ENCODE measurements at regions not wholly inside any gene's neighbourhood (a gene's known extent, or its start where the extent isn't known, plus 50 kb on each side); places are given as distances from the start of the nearest gene placed in this dataset.

GRCh38 chr12:132414634-132415326, 75.2 kb upstream of the FBRSL1 start:
- Histone ChIP-seq H3K4me2 (ENCODE audit: low read depth, low read length, poor library complexity, severe bottlenecking) (peak overlapping the region; percentile 49), H3K79me2 (ENCODE audit: insufficient read depth, low read length) (no peaks in the 10 kb centered on the region), H2AFZ (ENCODE audit: low read length) (peak overlapping the region; percentile 75), H3K4me1 (ENCODE audit: insufficient read depth, low read length, poor library complexity, severe bottlenecking) (peaks cover 6% of the 10 kb centered on the region), H3K4me3 (ENCODE audit: low read length, poor library complexity, severe bottlenecking) (no peak overlapping the region), H3K9me3 (ENCODE audit: insufficient read depth, low read depth, low read length) (no peaks in the 10 kb centered on the region), H4K20me1 (ENCODE audit: insufficient read depth, low read length, poor library complexity, severe bottlenecking) (no peaks in the 10 kb centered on the region), H3K36me3 (ENCODE audit: insufficient read depth, low read length) (no peaks in the 10 kb centered on the region), H3K9me2 (replicated peaks; ENCODE audit: low read depth, low read length) (no peaks in the 10 kb centered on the region), H3K27me3 (ENCODE audit: insufficient read depth, low read length, poor library complexity, severe bottlenecking) (no peaks in the 10 kb centered on the region), H3K9ac (ENCODE audit: low read depth, low read length, poor library complexity, severe bottlenecking) (peak overlapping the region; percentile 43), H3F3A (ENCODE audit: low read depth) (no peaks in the 10 kb centered on the region)
- no peak for TF ChIP-seq EZH2phosphoT487 (IDR thresholded peaks at IDR 0.05; ENCODE audit: borderline replicate concordance)
- TF ChIP-seq CTCF (conservative IDR thresholded peaks at IDR 0.05; ENCODE audit: low read length), result peak; percentile 89

- Histone ChIP-seq H3F3A (ENCODE audit: low read depth) (no peaks in the 10 kb centered on the region), H3K9ac (ENCODE audit: low read depth, low read length, poor library complexity, severe bottlenecking) (no peak overlapping the region), H3K9me2 (replicated peaks; ENCODE audit: low read depth, low read length) (no peaks in the 10 kb centered on the region), H3K79me2 (ENCODE audit: insufficient read depth, low read length) (no peaks in the 10 kb centered on the region), H3K4me2 (ENCODE audit: low read depth, low read length, poor library complexity, severe bottlenecking) (no peak overlapping the region), H3K4me1 (ENCODE audit: insufficient read depth, low read length, poor library complexity, severe bottlenecking) (peaks cover 6% of the 10 kb centered on the region), H3K9me3 (ENCODE audit: insufficient read depth, low read depth, low read length) (no peaks in the 10 kb centered on the region), H3K4me3 (ENCODE audit: low read length, poor library complexity, severe bottlenecking) (no peak overlapping the region), H4K20me1 (ENCODE audit: insufficient read depth, low read length, poor library complexity, severe bottlenecking) (no peaks in the 10 kb centered on the region), H3K27me3 (ENCODE audit: insufficient read depth, low read length, poor library complexity, severe bottlenecking) (no peaks in the 10 kb centered on the region), H3K36me3 (ENCODE audit: insufficient read depth, low read length) (no peaks in the 10 kb centered on the region), H2AFZ (ENCODE audit: low read length) (no peak overlapping the region)
- TF ChIP-seq EZH2phosphoT487 (IDR thresholded peaks at IDR 0.05; ENCODE audit: borderline replicate concordance) (no peak), CTCF (conservative IDR thresholded peaks at IDR 0.05; ENCODE audit: low read length) (peak; percentile 75)
Measured at GRCh38 chr12:132413931-132414588, 75.9 kb upstream of the FBRSL1 start.

- Histone ChIP-seq H3K4me3 (ENCODE audit: low read length, poor library complexity, severe bottlenecking) (no peak overlapping the region), H3K4me2 (ENCODE audit: low read depth, low read length, poor library complexity, severe bottlenecking) (no peak overlapping the region), H2AFZ (ENCODE audit: low read length) (no peak overlapping the region), H3K36me3 (ENCODE audit: insufficient read depth, low read length) (no peaks in the 10 kb centered on the region), H3K9me3 (ENCODE audit: insufficient read depth, low read depth, low read length) (no peaks in the 10 kb centered on the region), H3K27me3 (ENCODE audit: insufficient read depth, low read length, poor library complexity, severe bottlenecking) (no peaks in the 10 kb centered on the region), H3K9me2 (replicated peaks; ENCODE audit: low read depth, low read length) (no peaks in the 10 kb centered on the region), H3K4me1 (ENCODE audit: insufficient read depth, low read length, poor library complexity, severe bottlenecking) (peaks cover 6% of the 10 kb centered on the region), H3K79me2 (ENCODE audit: insufficient read depth, low read length) (no peaks in the 10 kb centered on the region), H3F3A (ENCODE audit: low read depth) (no peaks in the 10 kb centered on the region), H4K20me1 (ENCODE audit: insufficient read depth, low read length, poor library complexity, severe bottlenecking) (no peaks in the 10 kb centered on the region), H3K9ac (ENCODE audit: low read depth, low read length, poor library complexity, severe bottlenecking) (no peak overlapping the region)
- no peak for TF ChIP-seq EZH2phosphoT487 (IDR thresholded peaks at IDR 0.05; ENCODE audit: borderline replicate concordance)
- no peak for TF ChIP-seq CTCF (conservative IDR thresholded peaks at IDR 0.05; ENCODE audit: low read length)
Measured at GRCh38 chr12:132411457-132411856, 78.5 kb upstream of the FBRSL1 start.
